Smooth muscle cell (in vitro differentiated cells): ENCODE measurements at regions not wholly inside any gene's neighbourhood (a gene's known extent, or its start where the extent isn't known, plus 50 kb on each side); places are given as distances from the start of the nearest gene placed in this dataset.

ENCODE experiments used
- DNase-seq: peaks from one replicate; lab custom pipeline; 2025; ENCODE audit not compliant: unreplicated experiment; lab: John Stamatoyannopoulos, UW
- H2AFZ ChIP-seq: fragments of 200-600 bp; sonication (generic); 2 replicates; pipeline ENCODE4 v1.6.0; 2016; ENCODE audit warnings: antibody characterized with exemption, low read depth, mild to moderate bottlenecking
- H3F3A ChIP-seq: fragments of 200-600 bp; sonication (generic); 2 replicates; pipeline ENCODE4 v1.6.0; 2017; ENCODE audit warnings: antibody characterized with exemption, low read depth
- H3K27ac ChIP-seq: fragments of 200-600 bp; sonication (generic); 2 replicates; pipeline ENCODE4 v1.5.1; 2016; ENCODE audit warnings: low read depth, mild to moderate bottlenecking
- H3K27me3 ChIP-seq: fragments of 200-600 bp; sonication (generic); 2 replicates; pipeline ENCODE4 v1.6.1; 2016; ENCODE audit warnings: low read depth, mild to moderate bottlenecking
- H3K36me3 ChIP-seq: fragments of 200-600 bp; sonication (generic); 2 replicates; pipeline ENCODE4 v1.5.1; 2016; ENCODE audit warnings: low read depth
- H3K4me1 ChIP-seq: fragments of 200-600 bp; sonication (generic); 2 replicates; pipeline ENCODE4 v1.5.1; 2016; ENCODE audit warnings: low read depth
- H3K4me2 ChIP-seq: fragments of 200-600 bp; sonication (generic); 2 replicates; pipeline ENCODE4 v1.6.0; 2016; ENCODE audit warnings: mild to moderate bottlenecking
- H3K4me3 ChIP-seq: fragments of 200-600 bp; sonication (generic); 2 replicates; pipeline ENCODE4 v1.5.1; 2016; ENCODE audit warnings: mild to moderate bottlenecking
- H3K79me2 ChIP-seq: fragments of 200-600 bp; sonication (generic); 2 replicates; pipeline ENCODE4 v1.6.0; 2016; ENCODE audit warnings: low read depth, mild to moderate bottlenecking
- H3K9ac ChIP-seq: fragments of 200-600 bp; sonication (generic); 2 replicates; pipeline ENCODE4 v1.6.0; 2016; ENCODE audit warnings: low read depth
- H3K9me3 ChIP-seq: fragments of 200-600 bp; sonication (generic); replicated peaks from 2 replicates; pipeline ENCODE4 v1.5.1; 2016; ENCODE audit warnings: low read depth
- H4K20me1 ChIP-seq: fragments of 200-600 bp; sonication (generic); 2 replicates; pipeline ENCODE4 v1.6.0; 2016; ENCODE audit warnings: low read depth
- WGBS: methylation state at CpG from one replicate; pipeline ENCODE4 v1.1.7; 2016; ENCODE audit warnings: low lambda C conversion rate; 5-methylcytosine and 5-hydroxymethylcytosine counted together
- TF ChIP-seq, protein P1 (sequence below): fragments of 200-600 bp; sonication (generic); IDR thresholded peaks from 2 replicates; pipeline ENCODE4 v1.5.1; 2017; ENCODE audit warnings: borderline replicate concordance, mild to moderate bottlenecking, antibody characterized with exemption; ENCODE audit not compliant: insufficient read depth, poor library complexity, severe bottlenecking

- no peaks in the 10 kb centered on the region for H3F3A ChIP-seq
- WGBS, result 95% methylated on average over 12 of the region's 12 CpGs
- no peak overlapping the region for H3K4me2 ChIP-seq
- H3K79me2 ChIP-seq, result no peaks in the 10 kb centered on the region
- H3K4me3 ChIP-seq, result no peak overlapping the region
- no peak overlapping the region for H3K9ac ChIP-seq
- no peaks in the 10 kb centered on the region for H3K27me3 ChIP-seq
- H2AFZ ChIP-seq, result no peak overlapping the region
- no peaks in the 10 kb centered on the region for H4K20me1 ChIP-seq
- DNase-seq, result no peak
- no peak overlapping the region for H3K27ac ChIP-seq
- no peaks in the 10 kb centered on the region for H3K4me1 ChIP-seq
- H3K9me3 ChIP-seq, result no peaks in the 10 kb centered on the region
- no peaks in the 10 kb centered on the region for H3K36me3 ChIP-seq
- TF ChIP-seq, protein P1, sequence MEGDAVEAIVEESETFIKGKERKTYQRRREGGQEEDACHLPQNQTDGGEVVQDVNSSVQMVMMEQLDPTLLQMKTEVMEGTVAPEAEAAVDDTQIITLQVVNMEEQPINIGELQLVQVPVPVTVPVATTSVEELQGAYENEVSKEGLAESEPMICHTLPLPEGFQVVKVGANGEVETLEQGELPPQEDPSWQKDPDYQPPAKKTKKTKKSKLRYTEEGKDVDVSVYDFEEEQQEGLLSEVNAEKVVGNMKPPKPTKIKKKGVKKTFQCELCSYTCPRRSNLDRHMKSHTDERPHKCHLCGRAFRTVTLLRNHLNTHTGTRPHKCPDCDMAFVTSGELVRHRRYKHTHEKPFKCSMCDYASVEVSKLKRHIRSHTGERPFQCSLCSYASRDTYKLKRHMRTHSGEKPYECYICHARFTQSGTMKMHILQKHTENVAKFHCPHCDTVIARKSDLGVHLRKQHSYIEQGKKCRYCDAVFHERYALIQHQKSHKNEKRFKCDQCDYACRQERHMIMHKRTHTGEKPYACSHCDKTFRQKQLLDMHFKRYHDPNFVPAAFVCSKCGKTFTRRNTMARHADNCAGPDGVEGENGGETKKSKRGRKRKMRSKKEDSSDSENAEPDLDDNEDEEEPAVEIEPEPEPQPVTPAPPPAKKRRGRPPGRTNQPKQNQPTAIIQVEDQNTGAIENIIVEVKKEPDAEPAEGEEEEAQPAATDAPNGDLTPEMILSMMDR, result no peak
Measured at GRCh38 chr16:79845033-79845733, 244.6 kb upstream of the MAF start.

DNA sequence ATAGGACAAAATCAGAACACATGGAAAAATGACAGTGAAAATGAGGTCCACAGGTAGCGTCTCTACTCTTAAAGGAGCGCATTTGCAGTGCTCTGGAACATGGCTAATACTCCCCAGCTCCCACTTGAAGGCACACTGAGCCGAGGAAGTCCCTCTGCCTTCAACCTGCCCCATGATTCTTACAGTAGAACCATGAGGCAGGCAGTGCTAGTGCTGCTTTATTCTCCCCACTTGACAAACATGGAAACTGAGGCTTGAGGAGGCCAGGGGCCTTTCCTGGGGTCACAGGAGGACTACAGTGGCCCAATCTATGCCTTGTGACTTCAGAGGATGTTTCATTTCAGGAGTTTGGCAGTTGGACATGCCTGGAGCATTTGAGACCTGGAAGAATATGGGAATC, 244.1 kb upstream of the MAF start:
- Histone ChIP-seq H3K27me3 (no peaks in the 10 kb centered on the region), H3K27ac (no peak overlapping the region), H2AFZ (no peak overlapping the region), H3F3A (no peaks in the 10 kb centered on the region), H3K9me3 (no peaks in the 10 kb centered on the region), H3K36me3 (no peaks in the 10 kb centered on the region), H3K9ac (no peak overlapping the region), H3K4me2 (no peak overlapping the region), H4K20me1 (no peaks in the 10 kb centered on the region), H3K79me2 (no peaks in the 10 kb centered on the region), H3K4me3 (no peak overlapping the region), H3K4me1 (no peaks in the 10 kb centered on the region)
- TF ChIP-seq, protein P1, result no peak
- DNase-seq, result no peak
- WGBS, result 90% methylated on average over 3 of the region's 3 CpGs

GRCh38 chr16:79843631-79844043, 243.1 kb upstream of the MAF start:
- no peak overlapping the region for H3K9ac ChIP-seq
- no peak overlapping the region for H3K27ac ChIP-seq
- no peaks in the 10 kb centered on the region for H3K27me3 ChIP-seq
- no peaks in the 10 kb centered on the region for H3K4me1 ChIP-seq
- DNase-seq, result no peak
- no peaks in the 10 kb centered on the region for H3F3A ChIP-seq
- WGBS, result 100% methylated on average over 1 of the region's 1 CpG
- no peak overlapping the region for H2AFZ ChIP-seq
- no peaks in the 10 kb centered on the region for H4K20me1 ChIP-seq
- no peaks in the 10 kb centered on the region for H3K79me2 ChIP-seq
- no peak overlapping the region for H3K4me3 ChIP-seq
- TF ChIP-seq, protein P1, result no peak
- H3K36me3 ChIP-seq, result no peaks in the 10 kb centered on the region
- H3K9me3 ChIP-seq, result no peaks in the 10 kb centered on the region
- no peak overlapping the region for H3K4me2 ChIP-seq

- no peak overlapping the region for H3K27ac ChIP-seq
- WGBS, result 94% methylated on average over 5 of the region's 5 CpGs
- no peak overlapping the region for H2AFZ ChIP-seq
- no peaks in the 10 kb centered on the region for H3F3A ChIP-seq
- H4K20me1 ChIP-seq, result no peaks in the 10 kb centered on the region
- H3K9me3 ChIP-seq, result no peaks in the 10 kb centered on the region
- no peak for DNase-seq
- TF ChIP-seq, protein P1, result no peak
- no peaks in the 10 kb centered on the region for H3K27me3 ChIP-seq
- no peak overlapping the region for H3K9ac ChIP-seq
- no peak overlapping the region for H3K4me3 ChIP-seq
- H3K4me1 ChIP-seq, result no peaks in the 10 kb centered on the region
- H3K36me3 ChIP-seq, result no peaks in the 10 kb centered on the region
- H3K4me2 ChIP-seq, result no peak overlapping the region
- no peaks in the 10 kb centered on the region for H3K79me2 ChIP-seq
Measured at GRCh38 chr16:79843145-79843544, 242.6 kb upstream of the MAF start.
